ENCODE measurements at regions not wholly inside any gene's neighbourhood (a gene's known extent, or its start where the extent isn't known, plus 50 kb on each side); places are given as distances from the start of the nearest gene placed in this dataset.

DNA sequence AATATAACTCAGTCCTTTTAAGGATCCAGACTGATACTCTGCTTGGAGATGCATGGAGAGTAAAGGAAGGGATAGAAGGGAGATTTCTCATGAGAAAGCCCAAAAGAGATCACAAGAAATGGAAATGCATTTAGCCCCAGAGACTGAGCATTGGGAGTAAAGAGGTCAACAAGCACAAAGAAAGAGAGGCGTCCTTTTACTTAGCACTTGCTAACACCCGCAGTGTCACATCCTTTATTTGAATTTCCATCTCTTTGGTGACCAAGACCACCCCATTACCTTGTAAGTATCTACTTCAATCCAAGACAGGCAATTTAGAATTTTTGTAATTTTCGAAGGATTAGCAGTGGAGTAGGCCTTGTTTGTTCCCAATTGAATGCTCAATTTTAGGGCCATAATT lies 111.8 kb upstream of the DCC start:
- no peak for DNase-seq (ENCODE audit: extremely low read depth in 1 of 4, low spot score in 3 of 4)
- Histone ChIP-seq H3K27ac (ENCODE audit: extremely low read depth, low read depth, low read length) (no peak overlapping the region), H3K4me1 (replicated peaks in 1 of 2; ENCODE audit: control insufficient read depth in 2 of 2, insufficient read depth in 2 of 2, low read length in 2 of 2) (no peaks in the 10 kb centered on the region), H2AFZ (ENCODE audit: low read depth, low read length) (no peak overlapping the region), H3K9me1 (ENCODE audit: control insufficient read depth, insufficient read depth, low read length) (no peaks in the 10 kb centered on the region), H3K9me3 (replicated peaks; ENCODE audit: control insufficient read depth, insufficient read depth, low read depth, low read length) (no peaks in the 10 kb centered on the region), H3K79me2 (ENCODE audit: control insufficient read depth, insufficient read depth, low read length) (no peaks in the 10 kb centered on the region), H3K4me2 (ENCODE audit: insufficient read depth, low read length) (no peak overlapping the region), H3K9ac (ENCODE audit: insufficient read depth in 1 of 2, low read depth in 2 of 2, low read length in 2 of 2) (no peak overlapping the region), H4K20me1 (replicated peaks; ENCODE audit: control insufficient read depth, insufficient read depth, low read length) (no peaks in the 10 kb centered on the region), H3K4me3 (no peak overlapping the region), H3K36me3 (ENCODE audit: control insufficient read depth, insufficient read depth, low read length) (no peaks in the 10 kb centered on the region), H3K27me3 (ENCODE audit: control insufficient read depth in 2 of 2, insufficient read depth in 2 of 2, low read length in 2 of 2) (no peaks in the 10 kb centered on the region)
- ChIA-PET CTCF (ENCODE audit: low intra/inter-chr PET ratio) (no interaction called here), POLR2A (no interaction called here)
- in situ Hi-C loops (cut with MboI) (no loop called here), intact Hi-C loops (cut with micrococcal nuclease) (no loop called here)
- no peak for ATAC-seq
- BruUV-seq (replicated peaks): no TSS peak
- 0% methylated on average over 2 of the region's 3 CpGs for WGBS (ENCODE audit: insufficient coverage, low coverage, missing lambda C conversion rate)
- FAIRE-seq: no peak
- TF ChIP-seq POLR2AphosphoS5 (IDR thresholded peaks at IDR 0.05; ENCODE audit: control insufficient read depth, insufficient read depth, low read depth, low read length) (no peak), HDAC3 (IDR thresholded peaks at IDR 0.05; ENCODE audit: borderline replicate concordance, partially characterized antibody) (no peak)

DNA sequence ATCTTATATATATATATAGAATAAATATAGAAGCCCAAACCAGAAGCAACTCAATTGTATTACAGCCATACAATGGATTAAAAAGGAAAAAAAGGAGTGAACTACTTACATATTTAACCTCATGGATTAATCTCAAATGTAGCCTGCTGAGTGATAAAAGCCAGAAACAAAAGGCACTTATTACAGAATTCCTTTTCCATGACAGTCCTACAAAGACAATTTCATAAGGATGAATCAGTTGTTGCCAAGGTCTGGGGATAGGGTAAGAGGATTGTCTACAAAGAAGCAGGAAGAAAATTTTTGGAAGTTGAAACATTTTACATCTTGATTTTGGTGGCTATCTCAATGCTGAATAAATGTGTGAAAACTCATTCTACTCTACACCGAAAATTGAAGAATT lies 103.9 kb upstream of the DCC start:
- FAIRE-seq (no peak), ATAC-seq (no peak), DNase-seq (ENCODE audit: extremely low read depth in 1 of 4, low spot score in 3 of 4) (no peak)
- H3K79me2 ChIP-seq (ENCODE audit: control insufficient read depth, insufficient read depth, low read length): no peaks in the 10 kb centered on the region
- intact Hi-C loops (cut with micrococcal nuclease) (no loop called here), in situ Hi-C loops (cut with MboI) (no loop called here)
- no peak overlapping the region for H3K4me3 ChIP-seq
- 0% methylated on average over 1 of the region's 1 CpG for WGBS (ENCODE audit: insufficient coverage, low coverage, missing lambda C conversion rate)
- POLR2A ChIA-PET: no interaction called here
- CTCF ChIA-PET (ENCODE audit: low intra/inter-chr PET ratio): no interaction called here
- H4K20me1 ChIP-seq (replicated peaks; ENCODE audit: control insufficient read depth, insufficient read depth, low read length): no peaks in the 10 kb centered on the region
- BruUV-seq (replicated peaks): no TSS peak
- H3K9ac ChIP-seq (ENCODE audit: insufficient read depth in 1 of 2, low read depth in 2 of 2, low read length in 2 of 2): no peak overlapping the region
- no peaks in the 10 kb centered on the region for H3K4me1 ChIP-seq (replicated peaks in 1 of 2; ENCODE audit: control insufficient read depth in 2 of 2, insufficient read depth in 2 of 2, low read length in 2 of 2)
- H3K4me2 ChIP-seq (ENCODE audit: insufficient read depth, low read length): no peak overlapping the region
- H2AFZ ChIP-seq (ENCODE audit: low read depth, low read length): no peak overlapping the region
- H3K9me3 ChIP-seq (replicated peaks; ENCODE audit: control insufficient read depth, insufficient read depth, low read depth, low read length): no peaks in the 10 kb centered on the region
- TF ChIP-seq ZNF23 (CRISPR knock-in tag; IDR thresholded peaks at IDR 0.05): no peak
- TF ChIP-seq, protein P1, sequence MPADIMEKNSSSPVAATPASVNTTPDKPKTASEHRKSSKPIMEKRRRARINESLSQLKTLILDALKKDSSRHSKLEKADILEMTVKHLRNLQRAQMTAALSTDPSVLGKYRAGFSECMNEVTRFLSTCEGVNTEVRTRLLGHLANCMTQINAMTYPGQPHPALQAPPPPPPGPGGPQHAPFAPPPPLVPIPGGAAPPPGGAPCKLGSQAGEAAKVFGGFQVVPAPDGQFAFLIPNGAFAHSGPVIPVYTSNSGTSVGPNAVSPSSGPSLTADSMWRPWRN (IDR thresholded peaks at IDR 0.05; ENCODE audit: low read depth): no peak
- no peak for TF ChIP-seq BRCA1 (IDR thresholded peaks at IDR 0.05)
- TF ChIP-seq BRCA1 (CRISPR knock-in tag; IDR thresholded peaks at IDR 0.05): no peak
- H3K36me3 ChIP-seq (ENCODE audit: control insufficient read depth, insufficient read depth, low read length): no peaks in the 10 kb centered on the region
- H3K9me1 ChIP-seq (ENCODE audit: control insufficient read depth, insufficient read depth, low read length): no peaks in the 10 kb centered on the region
- no peak overlapping the region for H3K27ac ChIP-seq (ENCODE audit: extremely low read depth, low read depth, low read length)
- no peaks in the 10 kb centered on the region for H3K27me3 ChIP-seq (ENCODE audit: control insufficient read depth in 2 of 2, insufficient read depth in 2 of 2, low read length in 2 of 2)

Data from K562 (cell line).